A673 (cell line): ENCODE measurements at regions not wholly inside any gene's neighbourhood (a gene's known extent, or its start where the extent isn't known, plus 50 kb on each side); places are given as distances from the start of the nearest gene placed in this dataset.

Source experiments
- BruUV-seq: library from RNA; stranded (reverse); fragments of 400-500 nt; replicated peaks from 2 replicates; lab custom pipeline; 2021; lab: Mats Ljungman, UMichigan
- CTCF ChIA-PET: fragments of 300-600 bp; sonication (Branson Sonifier 250); formaldehyde crosslinking; loops from one replicate; lab custom pipeline; 2022; ENCODE audit warnings: antibody characterized with exemption; lab: Charles Lee
- POLR2A ChIA-PET: fragments of 300-600 bp; sonication (Branson Sonifier 250); formaldehyde crosslinking; loops from one replicate; lab custom pipeline; 2022; ENCODE audit warnings: antibody characterized with exemption; ENCODE audit not compliant: low non-redundant PET; lab: Charles Lee
- DNase-seq: peaks from one replicate; pipeline ENCODE4 v3.0.0-alpha.2; 2015; ENCODE audit warnings: low spot score
- H3K27ac ChIP-seq: fragments of 200-600 bp; sonication (generic); 2 replicates; pipeline ENCODE4 v1.5.1; 2016; ENCODE audit warnings: mixed run types, low read depth, mild to moderate bottlenecking, mixed read lengths, antibody characterized with exemption, low read length; ENCODE audit not compliant: poor library complexity, severe bottlenecking
- H3K27me3 ChIP-seq: fragments of 200-600 bp; sonication (generic); replicated peaks from 2 replicates; pipeline ENCODE4 v1.6.1; 2017; ENCODE audit warnings: mixed run types, low read depth, mild to moderate bottlenecking, mixed read lengths, antibody characterized with exemption, low read length; ENCODE audit not compliant: insufficient read depth, poor library complexity
- H3K36me3 ChIP-seq: fragments of 200-600 bp; sonication (generic); 2 replicates; pipeline ENCODE4 v1.6.1; 2016; ENCODE audit warnings: mixed run types, mild to moderate bottlenecking, mixed read lengths, antibody characterized with exemption, low read length; ENCODE audit not compliant: insufficient read depth, poor library complexity, severe bottlenecking
- H3K4me1 ChIP-seq: fragments of 200-600 bp; sonication (generic); 2 replicates; pipeline ENCODE4 v1.6.1; 2017; ENCODE audit warnings: mixed run types, mild to moderate bottlenecking, mixed read lengths, antibody characterized with exemption, low read length; ENCODE audit not compliant: insufficient read depth, poor library complexity, severe bottlenecking
- H3K4me3 ChIP-seq: fragments of 200-600 bp; sonication (generic); 2 replicates; pipeline ENCODE4 v1.5.1; 2016; ENCODE audit warnings: low read depth, mixed run types, mild to moderate bottlenecking, mixed read lengths, low read length; ENCODE audit not compliant: poor library complexity, severe bottlenecking
- H3K9me3 ChIP-seq: fragments of 200-600 bp; sonication (generic); 2 replicates; pipeline ENCODE4 v1.6.1; 2016; ENCODE audit warnings: mixed run types, low read depth, mild to moderate bottlenecking, mixed read lengths, antibody characterized with exemption, low read length; ENCODE audit not compliant: poor library complexity, severe bottlenecking
- CTCF ChIP-seq: fragments of 300-800, 200-600 bp; sonication (generic); conservative IDR thresholded peaks from 2 replicates; pipeline ENCODE4 v1.5.1; 2017; ENCODE audit warnings: low read depth, mild to moderate bottlenecking, antibody characterized with exemption, low read length, moderate library complexity, mixed read lengths
- EZH2 ChIP-seq: fragments of 200-600 bp; sonication (generic); IDR thresholded peaks from 2 replicates; pipeline ENCODE4 v1.6.1; 2017; ENCODE audit warnings: borderline replicate concordance, low read depth, mild to moderate bottlenecking, mixed read lengths, antibody characterized with exemption, low read length; ENCODE audit not compliant: poor library complexity, severe bottlenecking
- intact Hi-C: fragments of 100-400 bp; cut with micrococcal nuclease; formaldehyde crosslinking; loops from one replicate; pipeline ENCODE4 v1.10.0; 2022; ENCODE audit not compliant: unreplicated experiment

- no TSS peak for BruUV-seq
- Histone ChIP-seq H3K27ac (no peak overlapping the region), H3K27me3 (no peaks in the 10 kb centered on the region), H3K4me1 (no peaks in the 10 kb centered on the region), H3K9me3 (no peaks in the 10 kb centered on the region), H3K36me3 (no peaks in the 10 kb centered on the region), H3K4me3 (no peak overlapping the region)
- CTCF ChIA-PET, result interaction anchor here (1.0 kb wide), 1 partner anchor 43 kb away, joined by 3 read pairs; no protein-coding TSS in a partner anchor
- no peak for DNase-seq
- POLR2A ChIA-PET, result no interaction called here
- TF ChIP-seq CTCF (no peak), EZH2 (no peak)
- intact Hi-C loops, result no loop called here
These were observed 380.6 kb downstream of the HDGFL1 start for GRCh38 chr6:22949967-22950366.

- H3K4me1 ChIP-seq, result no peaks in the 10 kb centered on the region
- no peak overlapping the region for H3K27ac ChIP-seq
- ChIA-PET POLR2A (no interaction called here), CTCF (no interaction called here)
- no peaks in the 10 kb centered on the region for H3K36me3 ChIP-seq
- no TSS peak for BruUV-seq
- intact Hi-C loops, result no loop called here
- no peak for TF ChIP-seq EZH2
- no peak for TF ChIP-seq CTCF
- no peak for DNase-seq
- H3K9me3 ChIP-seq, result no peaks in the 10 kb centered on the region
- H3K27me3 ChIP-seq, result no peaks in the 10 kb centered on the region
- no peak overlapping the region for H3K4me3 ChIP-seq
These were observed 382.7 kb downstream of the HDGFL1 start for GRCh38 chr6:22952097-22952496.

- H3K27ac ChIP-seq, result no peak overlapping the region
- no peaks in the 10 kb centered on the region for H3K27me3 ChIP-seq
- no peak overlapping the region for H3K4me3 ChIP-seq
- ChIA-PET POLR2A (no interaction called here), CTCF (no interaction called here)
- TF ChIP-seq EZH2 (no peak), CTCF (no peak)
- BruUV-seq, result no TSS peak
- H3K4me1 ChIP-seq, result no peaks in the 10 kb centered on the region
- DNase-seq, result no peak
- intact Hi-C loops, result no loop called here
- no peaks in the 10 kb centered on the region for H3K9me3 ChIP-seq
- H3K36me3 ChIP-seq, result no peaks in the 10 kb centered on the region
These were observed 385.5 kb downstream of the HDGFL1 start for GRCh38 chr6:22954749-22955385.
